ENCODE measurements at regions not wholly inside any gene's neighbourhood (a gene's known extent, or its start where the extent isn't known, plus 50 kb on each side); places are given as distances from the start of the nearest gene placed in this dataset.

GRCh38 chr9:108535526-108535925, 320.3 kb downstream of the ACTL7B start:
- POLR2A ChIA-PET (ENCODE audit: unreplicated experiment): no interaction called here
- H4K5ac ChIP-seq (ENCODE audit: low read depth, low read length): no peak overlapping the region
- ATAC-seq (ENCODE audit: low read depth): no peak

More at GRCh38 chr9:108535526-108535925, 320.3 kb downstream of the ACTL7B start:
- intact Hi-C loops (cut with micrococcal nuclease): no loop called here
- Histone ChIP-seq H3K27me3 (ENCODE audit: control insufficient read depth, insufficient read depth, low read length) (no peaks in the 10 kb centered on the region), H2BK20ac (ENCODE audit: low read depth, low read length) (peak overlapping the region; percentile 99), H3K9ac (ENCODE audit: low read depth, low read length) (no peak overlapping the region), H4K8ac (ENCODE audit: low read depth in 2 of 2, low read length in 2 of 2) (peak overlapping the region; percentile 58 to 62), H3K4me2 (ENCODE audit: low read depth, low read length) (no peak overlapping the region), H2BK15ac (ENCODE audit: low read depth, low read length) (peak overlapping the region; percentile 96), H2AFZ (replicated peaks; ENCODE audit: low read length, poor library complexity) (no peak overlapping the region), H3K23ac (ENCODE audit: low read depth, low read length) (peak overlapping the region; percentile 91; the same call in 1 of the 2 replicates), H3K36me3 (ENCODE audit: control insufficient read depth, insufficient read depth, low read length) (no peaks in the 10 kb centered on the region), H3K14ac (replicated peaks; ENCODE audit: low read depth, low read length) (0 out of 2 replicates have a peak overlapping the region, but pooled peaks have one; percentile 52), H2BK120ac (ENCODE audit: low read depth, low read length) (peak overlapping the region; percentile 97), H3K9me3 (ENCODE audit: control insufficient read depth, insufficient read depth, low read length) (peaks cover 4% of the 10 kb centered on the region; the same call in 1 of the 2 replicates), H3K56ac (ENCODE audit: extremely low read depth, insufficient read depth, low read length) (no peak overlapping the region), H2AK5ac (ENCODE audit: low read depth, low read length) (peak overlapping the region; percentile 89), H3K27ac (ENCODE audit: insufficient read depth, low read length) (no peak overlapping the region), H3K9me1 (ENCODE audit: insufficient read depth, low read length) (peaks cover 6% of the 10 kb centered on the region), H3K4me1 (ENCODE audit: control insufficient read depth, insufficient read depth, low read length) (peaks cover 10% of the 10 kb centered on the region), H3K79me1 (ENCODE audit: low read depth in 1 of 2, low read length in 2 of 2) (no peaks in the 10 kb centered on the region), H3K18ac (ENCODE audit: low read depth, low read length) (peak overlapping the region; percentile 61; the same call in 1 of the 2 replicates), H2BK5ac (ENCODE audit: low read depth, low read length, poor library complexity, severe bottlenecking) (peak overlapping the region; percentile 84), H2AK9ac (replicated peaks; ENCODE audit: low read depth, low read length, poor library complexity) (peak overlapping the region; percentile 17), H3K4me3 (ENCODE audit: insufficient read depth, low read depth, low read length) (no peak overlapping the region), H3K4ac (ENCODE audit: low read depth, low read length) (peak overlapping the region; percentile 84), H4K20me1 (ENCODE audit: insufficient read depth, low read length) (no peaks in the 10 kb centered on the region), H4K91ac (ENCODE audit: insufficient read depth, low read depth, low read length) (peak overlapping the region; percentile 73)
- BruUV-seq (replicated peaks): no TSS peak
- in situ Hi-C loops (cut with MboI; ENCODE audit: low sequenced_read_pairs): no loop called here
- peak; percentile 25; the same call in 1 of the 2 replicates for TF ChIP-seq CTCF (conservative IDR thresholded peaks at IDR 0.05; ENCODE audit: low read depth, low read length)
- peak; percentile 12; the same call in 1 of the 2 replicates for TF ChIP-seq RAD21 (IDR thresholded peaks at IDR 0.05; ENCODE audit: low read length)
- no peak for TF ChIP-seq ELK1 (IDR thresholded peaks at IDR 0.05; ENCODE audit: borderline replicate concordance, low read depth, low read length)
- DNase-seq: no peak
- CTCF ChIA-PET: interaction anchor here (0.7 to 1.1 kb wide), 3 partner anchors 14 to 119 kb away, joined by 3 to 4 read pairs (median 4); no protein-coding TSS in a partner anchor
- no CpG with 5 or more reads among the region's 3 CpGs for WGBS, 2 experiments (ENCODE audit: extremely low coverage in 2 of 2, insufficient read length in 1 of 2)
- dilution Hi-C loops (cut with HindIII; ENCODE audit: low sequenced_read_pairs, unreplicated experiment): no loop called here
